OCI-LY7 (cell line): ENCODE measurements at regions not wholly inside any gene's neighbourhood (a gene's known extent, or its start where the extent isn't known, plus 50 kb on each side); places are given as distances from the start of the nearest gene placed in this dataset.

Source experiments
- CTCF ChIP-seq: fragments of 200-600 bp; sonication (generic); conservative IDR thresholded peaks from 2 replicates; pipeline ENCODE4 v1.5.1; 2014; ENCODE audit warnings: mild to moderate bottlenecking, antibody characterized with exemption, low read length, moderate library complexity, mixed read lengths
- EZH2phosphoT487 ChIP-seq: fragments of 200-600 bp; sonication (generic); IDR thresholded peaks from 2 replicates; pipeline ENCODE4 v1.6.1; 2018; ENCODE audit warnings: low read depth, borderline replicate concordance, mild to moderate bottlenecking, mixed run types, antibody characterized with exemption, low read length, moderate library complexity, mixed read lengths

GRCh38 chr11:23423104-23423503 lies 562.8 kb upstream of the CCDC179 start:
- TF ChIP-seq CTCF (no peak), EZH2phosphoT487 (no peak)
